SU-DHL-6 (cell line): ENCODE measurements at regions not wholly inside any gene's neighbourhood (a gene's known extent, or its start where the extent isn't known, plus 50 kb on each side); places are given as distances from the start of the nearest gene placed in this dataset.

Experiments
- H2AFZ ChIP-seq: fragments of 200-600 bp; sonication (generic); 2 replicates; pipeline ENCODE4 v1.6.1; 2014; ENCODE audit warnings: low read depth, mild to moderate bottlenecking, moderate library complexity, mixed read lengths, antibody characterized with exemption, low read length; ENCODE audit not compliant: severe bottlenecking
- H3F3A ChIP-seq: fragments of 200-600 bp; shearing (Covaris generic); 2 replicates; pipeline ENCODE4 v1.6.0; 2016; ENCODE audit warnings: antibody characterized with exemption, mild to moderate bottlenecking; ENCODE audit not compliant: insufficient read depth
- H3K27ac ChIP-seq: fragments of 200-600 bp; sonication (generic); 2 replicates; pipeline ENCODE4 v1.5.1; 2016; ENCODE audit warnings: low read depth, mild to moderate bottlenecking, low read length, moderate library complexity, mixed read lengths
- H3K27me3 ChIP-seq: fragments of 200-600 bp; sonication (generic), shearing (Covaris generic); 2 replicates; pipeline ENCODE4 v1.6.0; 2014; ENCODE audit warnings: mild to moderate bottlenecking, low read length
- H3K36me3 ChIP-seq: fragments of 200-600 bp; sonication (generic); 2 replicates; pipeline ENCODE4 v1.6.1; 2014; ENCODE audit warnings: mild to moderate bottlenecking, low read length, mixed read lengths
- H3K4me2 ChIP-seq: fragments of 300-600, 200-600 bp; shearing (Covaris generic), sonication (generic); 2 replicates; pipeline ENCODE4 v1.6.0; 2014; ENCODE audit warnings: low read length, low read depth, mild to moderate bottlenecking; ENCODE audit not compliant: poor library complexity, severe bottlenecking
- H3K4me3 ChIP-seq: fragments of 200-600 bp; sonication (generic); 2 replicates; pipeline ENCODE4 v1.5.1; 2014; ENCODE audit warnings: antibody characterized with exemption, low read length, mild to moderate bottlenecking, mixed read lengths; ENCODE audit not compliant: insufficient read depth, poor library complexity, severe bottlenecking
- H3K79me2 ChIP-seq: fragments of 200-600 bp; sonication (generic); 2 replicates; pipeline ENCODE4 v1.6.1; 2014; ENCODE audit warnings: mild to moderate bottlenecking, low read length, moderate library complexity; ENCODE audit not compliant: insufficient read depth
- H3K9ac ChIP-seq: fragments of 200-600 bp; sonication (generic); 2 replicates; pipeline ENCODE4 v1.7.0; 2014; ENCODE audit warnings: mild to moderate bottlenecking, low read length
- H3K9me2 ChIP-seq: fragments of 200-600 bp; sonication (generic); replicated peaks from 2 replicates; pipeline ENCODE4 v1.6.1; 2014; ENCODE audit warnings: low read length; ENCODE audit not compliant: insufficient read depth
- H3K9me3 ChIP-seq: fragments of 200-600 bp; sonication (generic); 2 replicates; pipeline ENCODE4 v1.6.1; 2014; ENCODE audit warnings: low read length, mixed read lengths; ENCODE audit not compliant: insufficient read depth
- H4K20me1 ChIP-seq: fragments of 200-600 bp; sonication (generic); 2 replicates; pipeline ENCODE4 v1.6.1; 2014; ENCODE audit warnings: low read depth, mild to moderate bottlenecking, antibody characterized with exemption, low read length, moderate library complexity, mixed read lengths
- EZH2phosphoT487 ChIP-seq: fragments of 200-600 bp; sonication (generic), shearing (Covaris generic); conservative IDR thresholded peaks from 2 replicates; pipeline ENCODE4 v1.6.1; 2018; ENCODE audit warnings: mild to moderate bottlenecking, antibody characterized with exemption, low read length, moderate library complexity, mixed read lengths
- TF ChIP-seq, protein P1 (sequence below): fragments of 200-600 bp; sonication (generic); IDR thresholded peaks from one replicate; pipeline ENCODE4 v1.5.1; 2017; ENCODE audit warnings: antibody characterized with exemption, mild to moderate bottlenecking, low read length, moderate library complexity; ENCODE audit not compliant: insufficient read depth, poor library complexity, severe bottlenecking

DNA sequence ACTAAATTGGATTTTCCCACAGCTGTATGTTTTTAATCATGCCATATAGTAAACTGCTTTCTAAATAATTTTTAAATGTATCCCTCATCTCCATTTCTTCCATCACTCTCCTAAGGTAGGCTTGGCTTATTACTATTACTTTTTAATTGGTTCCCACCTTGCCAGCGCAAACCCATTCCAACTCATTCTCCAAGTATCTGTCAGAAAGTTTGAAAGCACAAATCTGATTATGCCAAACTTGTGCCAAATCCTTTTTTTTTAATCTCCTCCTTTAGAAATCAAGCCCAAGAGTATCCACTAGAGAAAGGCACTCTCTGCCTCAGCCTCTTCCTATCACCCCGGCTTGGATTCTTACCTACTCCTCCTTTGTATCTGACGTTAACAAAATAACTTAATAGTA lies 784.5 kb downstream of the TBL1XR1 start:
- no peak overlapping the region for H3K4me3 ChIP-seq
- H4K20me1 ChIP-seq: no peaks in the 10 kb centered on the region
- no peaks in the 10 kb centered on the region for H3K9me3 ChIP-seq
- no peaks in the 10 kb centered on the region for H3K79me2 ChIP-seq
- no peak overlapping the region for H3K4me2 ChIP-seq
- no peaks in the 10 kb centered on the region for H3K36me3 ChIP-seq
- TF ChIP-seq, protein P1, sequence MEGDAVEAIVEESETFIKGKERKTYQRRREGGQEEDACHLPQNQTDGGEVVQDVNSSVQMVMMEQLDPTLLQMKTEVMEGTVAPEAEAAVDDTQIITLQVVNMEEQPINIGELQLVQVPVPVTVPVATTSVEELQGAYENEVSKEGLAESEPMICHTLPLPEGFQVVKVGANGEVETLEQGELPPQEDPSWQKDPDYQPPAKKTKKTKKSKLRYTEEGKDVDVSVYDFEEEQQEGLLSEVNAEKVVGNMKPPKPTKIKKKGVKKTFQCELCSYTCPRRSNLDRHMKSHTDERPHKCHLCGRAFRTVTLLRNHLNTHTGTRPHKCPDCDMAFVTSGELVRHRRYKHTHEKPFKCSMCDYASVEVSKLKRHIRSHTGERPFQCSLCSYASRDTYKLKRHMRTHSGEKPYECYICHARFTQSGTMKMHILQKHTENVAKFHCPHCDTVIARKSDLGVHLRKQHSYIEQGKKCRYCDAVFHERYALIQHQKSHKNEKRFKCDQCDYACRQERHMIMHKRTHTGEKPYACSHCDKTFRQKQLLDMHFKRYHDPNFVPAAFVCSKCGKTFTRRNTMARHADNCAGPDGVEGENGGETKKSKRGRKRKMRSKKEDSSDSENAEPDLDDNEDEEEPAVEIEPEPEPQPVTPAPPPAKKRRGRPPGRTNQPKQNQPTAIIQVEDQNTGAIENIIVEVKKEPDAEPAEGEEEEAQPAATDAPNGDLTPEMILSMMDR: no peak
- TF ChIP-seq EZH2phosphoT487: no peak
- H3K9ac ChIP-seq: no peak overlapping the region
- H3K27ac ChIP-seq: no peak overlapping the region
- H3K27me3 ChIP-seq: peaks cover 3% of the 10 kb centered on the region; the same call in 1 of the 2 replicates
- no peak overlapping the region for H2AFZ ChIP-seq
- no peaks in the 10 kb centered on the region for H3K9me2 ChIP-seq
- H3F3A ChIP-seq: no peaks in the 10 kb centered on the region

DNA sequence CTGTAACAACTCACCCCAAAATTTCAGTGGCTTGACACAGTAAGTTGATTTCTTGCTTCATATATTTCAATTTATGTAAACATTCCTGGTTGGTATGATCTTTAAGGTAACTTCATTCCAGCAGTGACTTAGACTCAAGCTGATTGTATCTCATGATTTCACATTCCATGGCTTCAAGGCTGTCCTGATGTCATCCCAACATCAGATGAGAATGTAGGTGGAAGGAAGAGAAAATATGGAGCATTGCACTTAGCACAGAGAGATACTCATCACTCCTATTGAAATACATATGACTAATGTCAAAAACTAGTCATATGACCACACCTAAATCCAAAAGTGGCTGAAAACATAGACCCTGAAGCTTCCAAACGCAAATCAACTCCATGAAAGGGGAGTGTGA lies 793.8 kb downstream of the TBL1XR1 start:
- Histone ChIP-seq H3K27me3 (no peaks in the 10 kb centered on the region), H3K9me2 (no peaks in the 10 kb centered on the region), H4K20me1 (no peaks in the 10 kb centered on the region), H2AFZ (no peak overlapping the region), H3K4me3 (no peak overlapping the region), H3K9ac (no peak overlapping the region), H3K4me2 (no peak overlapping the region), H3K27ac (no peak overlapping the region), H3K79me2 (no peaks in the 10 kb centered on the region), H3K9me3 (no peaks in the 10 kb centered on the region), H3F3A (no peaks in the 10 kb centered on the region), H3K36me3 (no peaks in the 10 kb centered on the region)
- TF ChIP-seq, protein P1: no peak
- no peak for TF ChIP-seq EZH2phosphoT487

DNA sequence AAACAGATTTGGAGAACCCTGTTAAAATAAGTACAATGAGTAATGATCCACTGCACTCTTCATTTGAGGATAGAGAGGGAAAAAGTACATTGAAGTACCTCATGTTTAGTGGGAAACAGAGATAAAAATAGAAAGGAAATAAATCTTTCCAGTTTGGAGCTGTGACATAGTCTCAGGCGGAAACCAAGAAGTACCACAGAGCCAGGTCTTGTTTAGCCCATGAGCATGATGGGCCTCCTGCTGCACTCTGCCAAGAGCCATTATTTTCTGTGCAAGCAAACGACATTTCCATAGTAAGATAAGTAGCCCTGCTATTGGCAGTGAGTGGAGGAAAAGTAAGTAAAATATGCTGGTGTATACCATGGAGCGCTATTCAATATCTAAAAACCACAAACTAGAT lies 796.1 kb downstream of the TBL1XR1 start:
- H3K27ac ChIP-seq: no peak overlapping the region
- no peak overlapping the region for H3K4me3 ChIP-seq
- H3K9me2 ChIP-seq: no peaks in the 10 kb centered on the region
- H3K79me2 ChIP-seq: no peaks in the 10 kb centered on the region
- no peak for TF ChIP-seq EZH2phosphoT487
- TF ChIP-seq, protein P1: no peak
- no peaks in the 10 kb centered on the region for H3K27me3 ChIP-seq
- H3K9ac ChIP-seq: no peak overlapping the region
- no peaks in the 10 kb centered on the region for H3F3A ChIP-seq
- H3K4me2 ChIP-seq: no peak overlapping the region
- H2AFZ ChIP-seq: no peak overlapping the region
- H4K20me1 ChIP-seq: no peaks in the 10 kb centered on the region
- no peaks in the 10 kb centered on the region for H3K36me3 ChIP-seq
- no peaks in the 10 kb centered on the region for H3K9me3 ChIP-seq
